ENCODE measurements at regions not wholly inside any gene's neighbourhood (a gene's known extent, or its start where the extent isn't known, plus 50 kb on each side); places are given as distances from the start of the nearest gene placed in this dataset.
"Not testable (repeated sequence)": the region's sequence is repeated elsewhere in the genome, so short reads cannot be mapped to it uniquely, and the experiment has no call there.

GRCh38 chr13:61109741-61110140 lies 305.9 kb downstream of the PCDH20 start:
- Histone ChIP-seq H3K27ac (no peak overlapping the region), H3K36me3 (no peaks in the 10 kb centered on the region), H3K4me3 (no peak overlapping the region), H3K27me3 (ENCODE audit: low read depth) (no peaks in the 10 kb centered on the region), H3K9me3 (no peaks in the 10 kb centered on the region), H3K4me1 (no peaks in the 10 kb centered on the region)
- ATAC-seq (no peak), DNase-seq (no peak)
- no peak for TF ChIP-seq CTCF (IDR thresholded peaks at IDR 0.05)
- intact Hi-C loops (cut with DNase I) = no loop called here

DNA sequence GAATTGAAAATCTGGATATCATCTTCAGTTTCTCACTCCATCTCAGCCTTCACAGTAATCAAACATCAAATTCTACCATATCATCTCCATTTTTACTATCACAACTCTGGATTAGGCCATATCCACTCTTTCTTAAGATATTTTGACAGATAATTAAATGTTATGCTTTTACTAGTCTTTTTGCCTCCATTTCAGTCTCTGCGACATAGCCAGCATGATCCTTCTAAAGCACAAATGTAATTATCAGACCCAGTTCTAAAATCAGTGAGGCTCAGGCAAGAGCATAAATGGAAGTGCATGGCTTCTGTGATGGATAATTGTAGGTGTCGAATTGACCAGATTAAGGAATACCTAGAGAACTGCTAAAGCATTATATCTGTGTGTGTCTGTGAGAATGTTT lies 307.7 kb downstream of the PCDH20 start:
- ATAC-seq = no peak
- H3K4me1 ChIP-seq = no peaks in the 10 kb centered on the region
- H3K9me3 ChIP-seq = no peaks in the 10 kb centered on the region
- no peak overlapping the region for H3K27ac ChIP-seq
- no peaks in the 10 kb centered on the region for H3K36me3 ChIP-seq
- H3K27me3 ChIP-seq (ENCODE audit: low read depth) = no peaks in the 10 kb centered on the region
- no peak for DNase-seq
- no peak for TF ChIP-seq CTCF (IDR thresholded peaks at IDR 0.05)
- no peak overlapping the region for H3K4me3 ChIP-seq
- intact Hi-C loops (cut with DNase I) = no loop called here

DNA sequence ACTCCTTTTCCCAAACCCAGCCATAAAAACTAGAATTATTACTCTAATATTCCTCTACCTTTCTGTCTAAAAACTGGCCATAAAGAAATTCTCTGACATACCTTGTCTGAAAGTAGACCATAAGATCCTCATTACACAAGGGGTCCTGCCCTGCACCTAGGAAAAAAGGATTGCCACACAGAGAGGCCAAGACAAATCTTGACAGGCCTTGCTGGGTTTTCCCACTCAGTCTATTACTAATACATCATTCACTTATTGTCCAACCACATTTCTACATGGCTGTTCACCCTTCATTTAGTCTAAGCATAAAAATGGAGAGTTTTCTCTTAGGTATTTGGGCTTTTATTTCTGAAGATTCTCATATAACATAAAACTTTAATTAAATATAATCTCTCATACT lies 319.8 kb downstream of the PCDH20 start:
- no peak for TF ChIP-seq CTCF (IDR thresholded peaks at IDR 0.05)
- Histone ChIP-seq H3K27me3 (ENCODE audit: low read depth) (no peaks in the 10 kb centered on the region), H3K4me3 (no peak overlapping the region), H3K9me3 (no peaks in the 10 kb centered on the region), H3K36me3 (no peaks in the 10 kb centered on the region), H3K27ac (no peak overlapping the region), H3K4me1 (no peaks in the 10 kb centered on the region)
- intact Hi-C loops (cut with DNase I) = no loop called here
- ATAC-seq = no peak
- DNase-seq = no peak

- ATAC-seq (no peak), DNase-seq (no peak)
- intact Hi-C loops (cut with DNase I) = no loop called here
- Histone ChIP-seq H3K36me3 (no peaks in the 10 kb centered on the region), H3K9me3 (no peaks in the 10 kb centered on the region), H3K27ac (no peak overlapping the region), H3K4me1 (no peaks in the 10 kb centered on the region), H3K4me3 (no peak overlapping the region), H3K27me3 (ENCODE audit: low read depth) (no peaks in the 10 kb centered on the region)
- no peak for TF ChIP-seq CTCF (IDR thresholded peaks at IDR 0.05)
Observed at GRCh38 chr13:61094865-61095264, 320.8 kb downstream of the PCDH20 start.

DNA sequence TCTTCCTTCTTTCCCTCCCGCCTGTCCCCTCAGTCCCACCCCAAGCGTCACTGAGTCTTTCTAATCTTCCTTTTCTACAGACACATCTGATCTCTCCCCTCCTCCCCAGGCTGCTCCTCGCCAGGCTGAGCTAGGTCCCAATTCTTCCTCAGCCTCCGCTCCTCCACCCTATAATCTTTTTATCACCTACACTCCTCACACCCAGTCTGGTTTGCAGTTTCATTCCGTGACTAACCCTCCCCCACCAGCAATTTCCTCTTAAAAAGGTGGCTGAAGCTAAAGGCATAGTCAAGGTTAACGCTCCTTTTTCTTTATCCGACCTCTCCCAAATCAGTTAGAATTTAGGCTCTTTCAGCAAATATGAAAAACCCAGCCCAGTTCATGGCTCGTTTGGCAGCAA lies 325.8 kb downstream of the PCDH20 start:
- intact Hi-C loops (cut with DNase I); DNase-seq; H3K27ac ChIP-seq; H3K4me1 ChIP-seq; H3K4me3 ChIP-seq; H3K36me3 ChIP-seq; H3K9me3 ChIP-seq; H3K27me3 ChIP-seq (ENCODE audit: low read depth); ATAC-seq: not testable (repeated sequence)

DNA sequence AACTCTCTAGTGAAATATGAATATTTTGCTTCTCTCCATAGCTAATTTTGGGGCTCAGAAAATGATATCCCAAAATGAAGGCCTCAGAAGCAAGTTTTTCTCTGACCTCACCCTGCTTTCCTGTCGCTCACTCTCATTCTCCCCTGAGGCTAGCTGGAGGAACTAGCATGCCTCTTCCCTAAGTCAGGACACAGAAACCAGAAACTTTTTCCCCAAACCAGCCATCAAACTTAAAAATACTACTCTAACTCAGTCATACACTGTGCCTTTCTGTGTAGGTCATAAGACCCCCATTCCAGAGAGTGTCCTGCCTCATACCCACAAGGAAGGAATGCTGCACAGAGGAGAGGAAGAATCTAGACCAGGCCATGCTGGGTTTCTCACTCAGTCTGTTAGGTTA lies 329.6 kb downstream of the PCDH20 start:
- no peak for TF ChIP-seq CTCF (IDR thresholded peaks at IDR 0.05)
- Histone ChIP-seq H3K4me3 (no peak overlapping the region), H3K27ac (no peak overlapping the region), H3K9me3 (no peaks in the 10 kb centered on the region), H3K36me3 (no peaks in the 10 kb centered on the region), H3K27me3 (ENCODE audit: low read depth) (no peaks in the 10 kb centered on the region), H3K4me1 (no peaks in the 10 kb centered on the region)
- intact Hi-C loops (cut with DNase I) = no loop called here
- ATAC-seq (no peak), DNase-seq (no peak)
